ENCODE measurements at regions not wholly inside any gene's neighbourhood (a gene's known extent, or its start where the extent isn't known, plus 50 kb on each side); places are given as distances from the start of the nearest gene placed in this dataset.

DNA sequence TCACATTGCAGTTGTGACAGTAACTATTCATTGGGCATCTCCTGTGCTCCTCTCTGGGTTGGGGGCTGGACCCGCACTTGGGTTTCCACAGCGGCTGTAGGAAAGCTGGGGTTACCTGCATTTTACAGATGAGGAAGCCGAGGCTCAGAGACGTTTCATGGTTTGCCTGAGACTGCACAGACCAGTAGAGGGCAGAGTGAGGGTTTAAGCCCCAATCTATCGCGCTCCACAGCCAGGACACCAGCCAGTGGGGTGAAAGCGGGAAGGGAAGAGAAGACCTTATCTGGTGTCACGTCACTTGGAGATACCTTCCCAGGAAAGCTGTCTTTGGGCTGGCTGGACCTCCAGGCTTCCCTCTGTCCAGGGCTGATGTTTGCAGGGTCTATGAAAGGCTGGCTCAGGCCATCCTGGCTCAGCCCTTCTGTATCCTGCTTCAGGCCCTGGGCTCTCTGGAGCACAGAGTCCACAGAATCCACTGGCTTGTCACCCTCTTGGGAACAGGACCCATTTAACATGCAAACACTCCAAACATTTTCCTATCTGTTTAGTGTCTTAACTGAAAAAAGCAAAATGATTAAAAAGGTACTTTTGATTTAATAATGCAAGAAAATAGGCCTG, 167.7 kb downstream of the EMX2 start:
- ChIA-PET POLR2A (no interaction called here), CTCF (no interaction called here)
- Histone ChIP-seq H3K27ac (ENCODE audit: insufficient read depth, low read depth, low read length) (no peak overlapping the region), H3K9ac (replicated peaks; ENCODE audit: extremely low read depth, insufficient read depth, low read length) (no peak overlapping the region), H3K9me1 (replicated peaks; ENCODE audit: control insufficient read depth, extremely low read depth, insufficient read depth, low read length) (no peaks in the 10 kb centered on the region), H3K36me3 (ENCODE audit: control insufficient read depth in 2 of 2, extremely low read depth in 1 of 2, insufficient read depth in 2 of 2, low read length in 2 of 2) (no peaks in the 10 kb centered on the region), H3K4me1 (ENCODE audit: control insufficient read depth, extremely low read depth, insufficient read depth, low read length) (no peaks in the 10 kb centered on the region), H2AFZ (ENCODE audit: low read depth, low read length) (no peak overlapping the region), H3K4me3 (replicated peaks in 1 of 3; ENCODE audit: insufficient read depth in 1 of 3, low read depth in 1 of 3, low read length in 3 of 3) (no peak overlapping the region), H3K27me3 (ENCODE audit: control insufficient read depth in 2 of 2, insufficient read depth in 2 of 2, low read length in 2 of 2) (no peaks in the 10 kb centered on the region), H3K4me2 (ENCODE audit: insufficient read depth, low read length) (no peak overlapping the region), H3K9me3 (replicated peaks; ENCODE audit: control insufficient read depth, insufficient read depth, low read length) (no peaks in the 10 kb centered on the region), H3K79me2 (ENCODE audit: control insufficient read depth, insufficient read depth, low read length) (no peaks in the 10 kb centered on the region), H4K20me1 (replicated peaks; ENCODE audit: control insufficient read depth, extremely low read depth, insufficient read depth, low read length) (no peaks in the 10 kb centered on the region)
- dilution Hi-C loops (cut with MboI; ENCODE audit: extremely low pct_ligation_motif_present, low sequenced_read_pairs) (no loop called here), intact Hi-C loops (cut with micrococcal nuclease) (no loop called here)
- TF ChIP-seq, protein P1, sequence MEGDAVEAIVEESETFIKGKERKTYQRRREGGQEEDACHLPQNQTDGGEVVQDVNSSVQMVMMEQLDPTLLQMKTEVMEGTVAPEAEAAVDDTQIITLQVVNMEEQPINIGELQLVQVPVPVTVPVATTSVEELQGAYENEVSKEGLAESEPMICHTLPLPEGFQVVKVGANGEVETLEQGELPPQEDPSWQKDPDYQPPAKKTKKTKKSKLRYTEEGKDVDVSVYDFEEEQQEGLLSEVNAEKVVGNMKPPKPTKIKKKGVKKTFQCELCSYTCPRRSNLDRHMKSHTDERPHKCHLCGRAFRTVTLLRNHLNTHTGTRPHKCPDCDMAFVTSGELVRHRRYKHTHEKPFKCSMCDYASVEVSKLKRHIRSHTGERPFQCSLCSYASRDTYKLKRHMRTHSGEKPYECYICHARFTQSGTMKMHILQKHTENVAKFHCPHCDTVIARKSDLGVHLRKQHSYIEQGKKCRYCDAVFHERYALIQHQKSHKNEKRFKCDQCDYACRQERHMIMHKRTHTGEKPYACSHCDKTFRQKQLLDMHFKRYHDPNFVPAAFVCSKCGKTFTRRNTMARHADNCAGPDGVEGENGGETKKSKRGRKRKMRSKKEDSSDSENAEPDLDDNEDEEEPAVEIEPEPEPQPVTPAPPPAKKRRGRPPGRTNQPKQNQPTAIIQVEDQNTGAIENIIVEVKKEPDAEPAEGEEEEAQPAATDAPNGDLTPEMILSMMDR (IDR thresholded peaks at IDR 0.05; ENCODE audit: extremely low read depth in 1 of 2, insufficient read depth in 1 of 2, low read depth in 1 of 2, low read length in 2 of 2) = no peak
- TF ChIP-seq JUN (IDR thresholded peaks at IDR 0.05; ENCODE audit: borderline replicate concordance, insufficient read depth, insufficient read length, low read depth) = no peak
- no peak for TF ChIP-seq POLR2A (IDR thresholded peaks at IDR 0.05; ENCODE audit: low read depth, low read length)
- TF ChIP-seq GATA2 (IDR thresholded peaks at IDR 0.05; ENCODE audit: insufficient read depth, insufficient read length, low read depth, low read length) = no peak
- no peak for TF ChIP-seq POLR2AphosphoS5 (IDR thresholded peaks at IDR 0.05; ENCODE audit: insufficient read depth, low read depth, low read length)
- TF ChIP-seq MYC (IDR thresholded peaks at IDR 0.05; ENCODE audit: low read depth, low read length) = no peak
- no peak for TF ChIP-seq EZH2 (IDR thresholded peaks at IDR 0.05; ENCODE audit: borderline replicate concordance, low read depth, low read length, severe bottlenecking)
- BruUV-seq (replicated peaks) = no TSS peak
- FAIRE-seq (no peak), DNase-seq (ENCODE audit: low read depth, low spot score) (no peak)

Measured in endothelial cell of umbilical vein (primary cell).